CD8-positive, alpha-beta memory T cell (primary cell): ENCODE measurements at regions not wholly inside any gene's neighbourhood (a gene's known extent, or its start where the extent isn't known, plus 50 kb on each side); places are given as distances from the start of the nearest gene placed in this dataset.
A peak's percentile ranks its signal among the peaks of the same experiment; 100 is the strongest.

ENCODE experiments used
- CTCF ChIA-PET: fragments of 350-600 bp; sonication (Branson Sonifier 250); formaldehyde crosslinking; loops from one replicate; lab custom pipeline; 2021; ENCODE audit warnings: antibody characterized with exemption; lab: Charles Lee
- POLR2A ChIA-PET: fragments of 350-600 bp; sonication (Branson Sonifier 250); formaldehyde crosslinking; loops from one replicate; lab custom pipeline; 2021; ENCODE audit warnings: antibody characterized with exemption; lab: Charles Lee
- DNase-seq, 5 donors: peaks; one replicate each; pipeline versions ENCODE4 v3.0.0 to v3.0.0-alpha.2; 2020 to 2022; ENCODE audit warnings: mixed read lengths in 1 of 5
- H3K27ac ChIP-seq: one replicate; pipeline ENCODE4 v1.7.0; 2013; ENCODE audit warnings: low read depth, mild to moderate bottlenecking, low read length, moderate library complexity
- H3K27me3 ChIP-seq: 2 replicates; pipeline ENCODE4 v1.7.0; 2013; ENCODE audit warnings: low read length, mild to moderate bottlenecking; ENCODE audit not compliant: insufficient read depth, poor library complexity, severe bottlenecking
- H3K36me3 ChIP-seq: 2 replicates; pipeline ENCODE4 v1.7.0; 2013; ENCODE audit warnings: mild to moderate bottlenecking, low read length, moderate library complexity; ENCODE audit not compliant: insufficient read depth
- H3K4me1 ChIP-seq: 2 replicates; pipeline ENCODE4 v1.7.0; 2013; ENCODE audit warnings: mild to moderate bottlenecking, low read length, moderate library complexity; ENCODE audit not compliant: insufficient read depth
- H3K4me3 ChIP-seq: 2 replicates; pipeline ENCODE4 v1.7.0; 2013; ENCODE audit warnings: mild to moderate bottlenecking, low read length
- H3K9me3 ChIP-seq: 2 replicates; pipeline ENCODE4 v1.7.0; 2013; ENCODE audit warnings: mild to moderate bottlenecking, low read length
- H3K27ac Mint-ChIP-seq, 8 donors: one replicate each; pipeline ENCODE4 v1.8.0; 2020 to 2021; ENCODE audit warnings: mixed read lengths in 8 of 8, mild to moderate bottlenecking in 6 of 8, inconsistent platforms in 3 of 8, moderate library complexity in 3 of 8
- H3K27me3 Mint-ChIP-seq, 2 donors: one replicate each; pipeline ENCODE4 v1.8.0; 2020 to 2021; ENCODE audit warnings: mixed read lengths in 2 of 2, mild to moderate bottlenecking in 1 of 2, moderate library complexity in 1 of 2
- H3K36me3 Mint-ChIP-seq, 3 donors: one replicate each; pipeline ENCODE4 v1.8.0; 2020 to 2021; ENCODE audit warnings: mixed read lengths in 3 of 3, inconsistent platforms in 1 of 3, mild to moderate bottlenecking in 1 of 3
- H3K4me1 Mint-ChIP-seq, 3 donors: one replicate each; pipeline ENCODE4 v1.8.0; 2020 to 2021; ENCODE audit warnings: mixed read lengths in 3 of 3, inconsistent platforms in 1 of 3, mild to moderate bottlenecking in 1 of 3
- H3K4me3 Mint-ChIP-seq, 7 donors: one replicate each; pipeline ENCODE4 v1.8.0; 2020 to 2021; ENCODE audit warnings: mixed read lengths in 7 of 7, mild to moderate bottlenecking in 6 of 7, moderate library complexity in 4 of 7, inconsistent platforms in 2 of 7
- H3K9me3 Mint-ChIP-seq, 5 donors: one replicate each; pipeline ENCODE4 v1.8.0; 2020 to 2022; ENCODE audit warnings: mixed read lengths in 5 of 5, mild to moderate bottlenecking in 3 of 5, moderate library complexity in 2 of 5, inconsistent platforms in 1 of 5

DNA sequence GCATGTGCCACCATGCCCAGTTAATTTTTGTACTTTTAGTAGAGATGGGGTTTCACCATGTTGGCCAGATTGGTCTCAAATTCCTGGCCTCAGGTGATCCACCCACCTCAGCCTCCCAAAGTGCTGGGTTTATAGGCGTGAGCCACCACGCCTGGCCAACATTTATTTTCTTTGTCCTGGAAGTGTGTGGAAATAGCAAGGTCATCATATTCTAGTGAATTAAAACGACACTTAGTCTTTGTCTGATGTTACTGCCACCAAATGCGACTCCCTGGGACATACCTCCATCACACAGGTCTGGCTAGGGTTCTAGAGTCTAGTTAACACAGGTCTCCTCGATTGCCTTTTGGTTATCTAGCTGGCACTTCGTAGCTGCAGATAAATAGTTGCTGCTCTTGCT, 203.1 kb downstream of the AASDH start:
- CTCF ChIA-PET, result no interaction called here
- no peaks in the 10 kb centered on the region for H3K36me3 ChIP-seq
- H3K27ac ChIP-seq, result no peak overlapping the region
- no peaks in the 10 kb centered on the region for H3K9me3 ChIP-seq
- POLR2A ChIA-PET, result no interaction called here
- H3K4me3 Mint-ChIP-seq, result no peak overlapping the region
- peaks cover 0 to 2% (median 0%) of the 10 kb centered on the region in 5 donors for H3K9me3 Mint-ChIP-seq
- peaks cover 4 to 12% of the 10 kb centered on the region in 2 donors for H3K27me3 Mint-ChIP-seq
- H3K4me1 Mint-ChIP-seq, result peaks cover 0 to 5% (median 0%) of the 10 kb centered on the region in 3 donors
- DNase-seq, result no peak
- no peak overlapping the region for H3K27ac Mint-ChIP-seq
- no peaks in the 10 kb centered on the region for H3K4me1 ChIP-seq
- no peaks in the 10 kb centered on the region for H3K36me3 Mint-ChIP-seq
- no peak overlapping the region for H3K4me3 ChIP-seq
- no peaks in the 10 kb centered on the region for H3K27me3 ChIP-seq

DNA sequence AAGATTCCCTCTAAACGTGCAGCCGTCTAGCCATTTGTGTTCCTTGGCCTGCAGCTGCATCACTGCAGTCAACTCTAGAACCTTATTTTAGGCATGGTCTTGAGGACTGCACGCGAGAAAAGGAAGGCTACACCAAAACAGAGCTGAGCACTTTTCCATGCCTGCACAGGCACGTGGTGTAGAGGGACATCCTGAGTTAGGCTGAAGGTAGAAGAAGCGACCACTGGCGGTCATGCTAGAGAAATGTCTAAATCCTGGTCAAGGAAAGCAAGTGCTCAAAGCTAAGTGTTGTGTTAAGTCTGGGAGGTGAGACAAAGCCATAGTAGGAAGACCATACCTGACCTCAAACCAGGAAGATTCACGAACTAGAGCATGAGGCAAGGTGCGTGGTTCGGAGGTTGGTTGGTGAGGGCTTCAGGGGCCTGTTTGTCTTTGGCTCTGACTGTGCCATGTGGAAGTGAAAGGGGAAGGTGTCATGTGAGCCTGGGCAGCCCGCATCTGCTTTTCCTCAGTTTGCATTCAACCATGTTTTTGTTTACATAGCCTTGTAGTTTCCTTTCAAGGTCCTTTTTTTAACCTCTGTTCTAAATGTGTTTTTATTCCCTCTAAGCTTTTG, 203.8 kb downstream of the AASDH start:
- no peaks in the 10 kb centered on the region for H3K27me3 ChIP-seq
- peaks cover 6 to 16% of the 10 kb centered on the region in 2 donors for H3K27me3 Mint-ChIP-seq
- ChIA-PET CTCF (no interaction called here), POLR2A (no interaction called here)
- DNase-seq, result no peak
- H3K4me1 Mint-ChIP-seq, result peaks cover 0 to 5% (median 0%) of the 10 kb centered on the region in 3 donors
- H3K27ac ChIP-seq, result no peak overlapping the region
- no peak overlapping the region for H3K4me3 ChIP-seq
- peaks cover 0 to 2% (median 0%) of the 10 kb centered on the region in 5 donors for H3K9me3 Mint-ChIP-seq
- no peak overlapping the region for H3K4me3 Mint-ChIP-seq
- H3K9me3 ChIP-seq, result no peaks in the 10 kb centered on the region
- H3K27ac Mint-ChIP-seq, result no peak overlapping the region
- H3K4me1 ChIP-seq, result no peaks in the 10 kb centered on the region
- no peaks in the 10 kb centered on the region for H3K36me3 ChIP-seq
- H3K36me3 Mint-ChIP-seq, result no peaks in the 10 kb centered on the region

DNA sequence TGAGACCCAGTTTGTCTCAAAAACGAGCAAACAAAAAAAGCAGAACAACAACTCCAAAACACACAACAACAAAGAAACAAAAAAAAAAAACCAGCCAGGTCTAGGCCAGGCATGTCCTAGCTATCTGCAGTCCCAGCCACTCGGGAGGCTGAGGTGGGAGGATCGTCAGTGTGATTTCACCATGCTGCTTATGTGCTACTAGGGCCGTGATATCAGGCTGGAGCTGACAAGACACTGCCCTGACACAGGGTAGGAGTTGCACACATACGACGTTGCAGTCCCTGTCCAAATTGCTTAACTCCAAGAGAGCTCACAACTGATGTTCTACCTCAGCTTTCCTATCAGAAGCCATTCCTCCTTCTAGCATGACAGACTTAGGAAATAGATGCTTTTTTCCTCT, 204.9 kb downstream of the AASDH start:
- ChIA-PET POLR2A (no interaction called here), CTCF (no interaction called here)
- Histone ChIP-seq H3K27ac (no peak overlapping the region), H3K36me3 (no peaks in the 10 kb centered on the region), H3K9me3 (no peaks in the 10 kb centered on the region), H3K27me3 (no peaks in the 10 kb centered on the region), H3K4me3 (no peak overlapping the region), H3K4me1 (no peaks in the 10 kb centered on the region)
- DNase-seq, result no peak
- Mint-ChIP-seq H3K36me3 (no peaks in the 10 kb centered on the region), H3K4me1 (peaks cover 0 to 5% (median 0%) of the 10 kb centered on the region in 3 donors), H3K9me3 (peaks cover 0 to 2% (median 0%) of the 10 kb centered on the region in 5 donors), H3K27ac (no peak overlapping the region), H3K27me3 (peaks cover 6 to 16% of the 10 kb centered on the region in 2 donors), H3K4me3 (peak overlapping the region in 1 of 7 donors; percentile 7)

DNA sequence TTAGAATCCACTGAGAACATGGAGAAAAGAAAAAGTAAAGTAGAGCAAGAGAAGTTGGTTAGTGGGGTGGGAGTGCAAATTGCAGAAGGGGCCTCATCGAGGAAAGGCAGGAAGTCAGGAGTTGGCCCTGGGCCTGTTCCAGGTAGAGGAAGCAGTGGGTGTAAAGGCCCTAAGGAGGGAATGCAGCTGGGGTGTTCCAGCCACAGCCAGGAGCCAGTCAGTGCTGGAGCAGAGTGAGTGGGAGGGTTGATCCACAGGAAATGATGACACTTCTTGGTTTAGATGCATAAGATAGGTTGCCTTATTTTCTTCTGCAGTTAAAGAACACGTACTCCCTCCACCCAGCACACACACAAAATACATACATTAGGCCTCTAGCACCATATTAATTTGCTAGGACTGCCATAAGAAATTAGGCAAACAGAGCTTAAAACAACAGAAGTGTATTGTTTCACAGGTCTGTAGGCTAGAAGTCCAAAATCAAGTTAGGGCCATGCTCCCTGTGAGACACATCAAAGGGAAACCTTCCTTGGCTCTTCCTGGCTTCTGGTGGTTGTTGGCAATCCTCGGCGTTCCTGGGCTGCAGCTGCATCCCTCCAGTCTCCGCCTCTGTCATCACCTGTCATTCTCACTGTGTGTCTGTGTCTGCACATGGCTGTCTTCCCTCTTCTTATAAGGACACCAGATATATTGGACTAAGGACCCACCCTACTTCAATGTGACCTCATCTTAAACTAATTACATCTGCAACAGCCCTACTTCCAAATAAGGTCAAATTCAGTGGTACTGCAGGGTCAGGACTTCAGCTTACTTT, 205.9 kb downstream of the AASDH start:
- Mint-ChIP-seq H3K4me3 (no peak overlapping the region), H3K27me3 (peaks cover 6 to 16% of the 10 kb centered on the region in 2 donors), H3K36me3 (no peaks in the 10 kb centered on the region), H3K4me1 (peaks cover 0 to 5% (median 0%) of the 10 kb centered on the region in 3 donors), H3K9me3 (peaks cover 0 to 7% (median 2%) of the 10 kb centered on the region in 5 donors), H3K27ac (peak overlapping the region in 1 of 8 donors; percentile 34)
- CTCF ChIA-PET, result no interaction called here
- H3K9me3 ChIP-seq, result no peaks in the 10 kb centered on the region
- no peak overlapping the region for H3K4me3 ChIP-seq
- no peaks in the 10 kb centered on the region for H3K27me3 ChIP-seq
- no peaks in the 10 kb centered on the region for H3K4me1 ChIP-seq
- no peaks in the 10 kb centered on the region for H3K36me3 ChIP-seq
- H3K27ac ChIP-seq, result no peak overlapping the region
- POLR2A ChIA-PET, result no interaction called here
- no peak for DNase-seq

DNA sequence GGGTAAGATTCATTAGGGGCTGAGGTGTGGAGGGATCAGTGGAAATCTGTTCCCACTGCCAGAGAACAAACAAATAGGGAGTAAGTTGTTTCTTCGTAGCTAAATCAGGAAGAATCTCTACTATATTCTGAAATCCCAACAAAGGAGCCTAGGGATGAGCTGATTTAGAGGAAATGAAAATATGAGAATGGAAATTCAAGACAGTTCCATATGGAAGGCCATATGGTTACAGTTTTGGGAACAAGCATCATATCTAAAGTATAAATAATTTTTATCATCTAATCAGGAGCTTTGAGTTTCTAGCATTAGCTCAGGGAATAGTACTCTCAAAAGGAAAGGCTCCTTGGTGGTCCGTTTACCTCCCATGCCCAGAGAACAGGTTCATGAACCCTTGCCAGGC, 218.2 kb downstream of the AASDH start:
- peaks cover 2 to 7% (median 5%) of the 10 kb centered on the region in 5 donors for H3K9me3 Mint-ChIP-seq
- POLR2A ChIA-PET, result no interaction called here

DNA sequence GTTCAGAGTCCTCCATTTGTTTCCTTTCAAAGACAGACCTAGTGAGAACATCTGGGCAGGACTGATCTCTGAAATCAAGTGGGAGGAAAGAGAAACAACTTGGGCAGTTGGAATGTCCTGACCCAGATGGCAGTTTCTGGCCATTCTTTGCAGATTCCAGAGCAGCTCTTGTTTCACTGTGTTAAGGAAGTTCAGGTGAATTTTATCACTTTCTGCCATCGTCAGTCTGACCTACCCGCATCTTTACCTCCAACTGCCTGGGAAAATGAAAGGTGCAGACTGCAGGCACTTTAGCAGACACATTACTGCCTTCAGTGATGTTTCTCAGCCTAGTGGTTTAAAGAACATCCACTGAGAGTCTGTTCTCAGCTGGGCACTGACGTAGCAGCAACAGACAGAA, 216.2 kb downstream of the CEP135 start:
- no peak overlapping the region for H3K4me3 ChIP-seq
- no peaks in the 10 kb centered on the region for H3K27me3 ChIP-seq
- POLR2A ChIA-PET, result no interaction called here
- H3K27ac ChIP-seq, result no peak overlapping the region
- peaks cover 5 to 13% of the 10 kb centered on the region in 2 donors for H3K27me3 Mint-ChIP-seq
- H3K4me1 Mint-ChIP-seq, result no peaks in the 10 kb centered on the region
- H3K4me1 ChIP-seq, result no peaks in the 10 kb centered on the region
- H3K27ac Mint-ChIP-seq, result peak overlapping the region in 1 of 8 donors; percentile 36
- no peaks in the 10 kb centered on the region for H3K36me3 ChIP-seq
- no peaks in the 10 kb centered on the region for H3K36me3 Mint-ChIP-seq
- no peak for DNase-seq
- H3K4me3 Mint-ChIP-seq, result no peak overlapping the region
- H3K9me3 ChIP-seq, result no peaks in the 10 kb centered on the region
- CTCF ChIA-PET, result no interaction called here
- peaks cover 2 to 7% (median 3%) of the 10 kb centered on the region in 5 donors for H3K9me3 Mint-ChIP-seq

More for the DNA sequence above, 218.2 kb downstream of the AASDH start:
- Histone ChIP-seq H3K36me3 (no peaks in the 10 kb centered on the region), H3K4me3 (no peak overlapping the region), H3K27ac (no peak overlapping the region), H3K4me1 (no peaks in the 10 kb centered on the region), H3K27me3 (no peaks in the 10 kb centered on the region), H3K9me3 (no peaks in the 10 kb centered on the region)
- no peak for DNase-seq
- no peak overlapping the region for H3K4me3 Mint-ChIP-seq
- H3K27me3 Mint-ChIP-seq, result peaks cover 0 to 8% of the 10 kb centered on the region in 2 donors
- CTCF ChIA-PET, result no interaction called here
- no peak overlapping the region for H3K27ac Mint-ChIP-seq
- no peaks in the 10 kb centered on the region for H3K4me1 Mint-ChIP-seq
- no peaks in the 10 kb centered on the region for H3K36me3 Mint-ChIP-seq

DNA sequence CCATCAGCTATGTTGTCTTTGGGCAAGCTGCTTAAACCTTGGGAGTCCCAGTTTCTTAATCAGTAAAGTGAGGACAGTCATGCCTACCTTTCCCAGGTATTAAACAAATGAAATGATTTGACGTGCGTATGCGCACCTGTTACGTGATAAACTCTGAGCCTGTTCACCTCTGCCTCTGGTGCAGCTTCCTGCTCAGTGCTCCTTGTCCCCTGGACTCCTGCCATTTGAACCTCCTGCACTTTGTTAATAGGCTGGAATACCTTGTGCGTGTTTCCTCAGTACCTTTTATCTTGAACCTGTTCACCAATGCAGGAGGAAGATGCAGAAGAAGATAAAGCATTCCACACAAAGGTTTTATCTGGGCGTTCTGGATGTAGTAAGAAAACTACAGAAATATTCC, 211.9 kb downstream of the CEP135 start:
- Histone ChIP-seq H3K4me3 (no peak overlapping the region), H3K36me3 (no peaks in the 10 kb centered on the region), H3K27me3 (no peaks in the 10 kb centered on the region), H3K9me3 (no peaks in the 10 kb centered on the region), H3K27ac (no peak overlapping the region), H3K4me1 (no peaks in the 10 kb centered on the region)
- POLR2A ChIA-PET, result no interaction called here
- Mint-ChIP-seq H3K4me3 (no peak overlapping the region), H3K27me3 (peaks cover 5 to 13% of the 10 kb centered on the region in 2 donors), H3K27ac (no peak overlapping the region), H3K36me3 (no peaks in the 10 kb centered on the region), H3K9me3 (no peaks in the 10 kb centered on the region), H3K4me1 (no peaks in the 10 kb centered on the region)
- DNase-seq, result no peak
- CTCF ChIA-PET, result no interaction called here

DNA sequence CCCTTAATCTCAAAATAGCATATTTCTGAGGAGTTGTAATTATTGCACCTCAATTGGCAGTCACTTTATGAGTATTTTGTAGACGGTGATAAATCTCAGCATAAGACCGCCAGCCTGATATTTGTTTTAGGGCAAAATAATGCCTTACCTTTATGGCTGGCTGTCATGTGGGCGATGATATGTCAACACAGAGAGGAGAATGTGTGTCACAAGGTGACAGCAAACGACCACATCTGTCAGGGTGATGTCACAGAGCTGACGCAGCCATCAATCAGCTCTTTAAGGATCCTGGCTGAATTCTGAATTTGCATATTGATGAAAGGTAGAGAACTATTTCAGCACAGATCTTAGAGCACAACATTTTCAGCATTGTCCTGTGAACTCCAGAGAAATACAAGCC, 209.7 kb downstream of the CEP135 start:
- H3K27me3 ChIP-seq, result no peaks in the 10 kb centered on the region
- no peaks in the 10 kb centered on the region for H3K4me1 ChIP-seq
- Mint-ChIP-seq H3K4me1 (no peaks in the 10 kb centered on the region), H3K36me3 (no peaks in the 10 kb centered on the region), H3K27me3 (peaks cover 7 to 10% of the 10 kb centered on the region in 2 donors), H3K27ac (no peak overlapping the region), H3K9me3 (no peaks in the 10 kb centered on the region), H3K4me3 (no peak overlapping the region)
- POLR2A ChIA-PET, result no interaction called here
- no peak for DNase-seq
- CTCF ChIA-PET, result no interaction called here
- no peaks in the 10 kb centered on the region for H3K36me3 ChIP-seq
- H3K4me3 ChIP-seq, result no peak overlapping the region
- no peaks in the 10 kb centered on the region for H3K9me3 ChIP-seq
- no peak overlapping the region for H3K27ac ChIP-seq
